Activated naive CD4-positive, alpha-beta T cell treated with anti-CD3 and anti-CD28 coated beads, Interleukin-2, amount 50 U/mL, for 24 hours (primary cell): ENCODE measurements at regions not wholly inside any gene's neighbourhood (a gene's known extent, or its start where the extent isn't known, plus 50 kb on each side); places are given as distances from the start of the nearest gene placed in this dataset.
"Not testable (repeated sequence)": the region's sequence is repeated elsewhere in the genome, so short reads cannot be mapped to it uniquely, and the experiment has no call there.

Experiments used
- H3K27ac Mint-ChIP-seq: one replicate; pipeline ENCODE4 v1.8.0; 2021; ENCODE audit warnings: mild to moderate bottlenecking, mixed read lengths
- H3K27me3 Mint-ChIP-seq: one replicate; pipeline ENCODE4 v1.8.0; 2021; ENCODE audit warnings: mixed read lengths
- H3K36me3 Mint-ChIP-seq: one replicate; pipeline ENCODE4 v1.8.0; 2021; ENCODE audit warnings: mixed read lengths
- H3K4me1 Mint-ChIP-seq: one replicate; pipeline ENCODE4 v1.8.0; 2021; ENCODE audit warnings: mixed read lengths
- H3K4me3 Mint-ChIP-seq: one replicate; pipeline ENCODE4 v1.8.0; 2021; ENCODE audit warnings: mild to moderate bottlenecking, mixed read lengths
- H3K9me3 Mint-ChIP-seq: one replicate; pipeline ENCODE4 v1.8.0; 2021; ENCODE audit warnings: mixed read lengths

GRCh38 chr14:97109234-97109633 lies 312.1 kb downstream of the VRK1 start:
- H3K27ac Mint-ChIP-seq = no peak overlapping the region
- peaks cover 2% of the 10 kb centered on the region for H3K27me3 Mint-ChIP-seq
- H3K4me1 Mint-ChIP-seq = no peaks in the 10 kb centered on the region
- peaks cover 4% of the 10 kb centered on the region for H3K9me3 Mint-ChIP-seq
- no peak overlapping the region for H3K4me3 Mint-ChIP-seq
- H3K36me3 Mint-ChIP-seq = no peaks in the 10 kb centered on the region

DNA sequence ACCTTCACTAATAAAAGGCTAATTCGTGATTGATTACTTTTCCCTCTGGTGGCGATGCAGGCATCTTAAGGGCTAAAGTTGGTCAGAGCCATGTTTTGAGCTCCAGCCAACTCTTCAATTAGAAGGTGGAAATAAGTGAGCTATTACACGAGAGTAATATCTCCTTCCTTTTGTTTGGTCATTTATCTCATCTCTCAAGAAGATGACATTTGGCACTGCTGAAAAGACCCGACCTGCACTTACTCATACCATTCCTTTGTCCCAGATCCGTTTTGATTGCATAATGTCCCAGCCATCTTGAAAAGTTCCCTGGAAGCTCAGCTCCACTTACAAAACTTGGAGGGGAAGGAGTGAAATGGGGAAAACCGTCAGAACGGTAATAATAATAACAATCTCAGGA lies 316.2 kb downstream of the VRK1 start:
- Mint-ChIP-seq H3K27ac (no peak overlapping the region), H3K27me3 (no peaks in the 10 kb centered on the region), H3K36me3 (no peaks in the 10 kb centered on the region), H3K9me3 (peaks cover 4% of the 10 kb centered on the region), H3K4me1 (peaks cover 4% of the 10 kb centered on the region), H3K4me3 (no peak overlapping the region)

GRCh38 chr14:97116546-97116945 lies 319.4 kb downstream of the VRK1 start:
- Mint-ChIP-seq H3K36me3 (no peaks in the 10 kb centered on the region), H3K4me3 (no peak overlapping the region), H3K27ac (no peak overlapping the region), H3K27me3 (no peaks in the 10 kb centered on the region), H3K9me3 (no peaks in the 10 kb centered on the region), H3K4me1 (peaks cover 22% of the 10 kb centered on the region)

- Mint-ChIP-seq H3K36me3 (no peaks in the 10 kb centered on the region), H3K27me3 (no peaks in the 10 kb centered on the region), H3K27ac (no peak overlapping the region), H3K9me3 (no peaks in the 10 kb centered on the region), H3K4me3 (no peak overlapping the region), H3K4me1 (peaks cover 30% of the 10 kb centered on the region)
Measured at GRCh38 chr14:97117693-97118092, 320.5 kb downstream of the VRK1 start.

- peaks cover 30% of the 10 kb centered on the region for H3K4me1 Mint-ChIP-seq
- no peaks in the 10 kb centered on the region for H3K36me3 Mint-ChIP-seq
- H3K9me3 Mint-ChIP-seq = no peaks in the 10 kb centered on the region
- peak overlapping the region; percentile 87 for H3K27ac Mint-ChIP-seq
- peak overlapping the region; percentile 57 for H3K4me3 Mint-ChIP-seq
- H3K27me3 Mint-ChIP-seq = no peaks in the 10 kb centered on the region
Measured at GRCh38 chr14:97120204-97120603, 323.0 kb downstream of the VRK1 start.

DNA sequence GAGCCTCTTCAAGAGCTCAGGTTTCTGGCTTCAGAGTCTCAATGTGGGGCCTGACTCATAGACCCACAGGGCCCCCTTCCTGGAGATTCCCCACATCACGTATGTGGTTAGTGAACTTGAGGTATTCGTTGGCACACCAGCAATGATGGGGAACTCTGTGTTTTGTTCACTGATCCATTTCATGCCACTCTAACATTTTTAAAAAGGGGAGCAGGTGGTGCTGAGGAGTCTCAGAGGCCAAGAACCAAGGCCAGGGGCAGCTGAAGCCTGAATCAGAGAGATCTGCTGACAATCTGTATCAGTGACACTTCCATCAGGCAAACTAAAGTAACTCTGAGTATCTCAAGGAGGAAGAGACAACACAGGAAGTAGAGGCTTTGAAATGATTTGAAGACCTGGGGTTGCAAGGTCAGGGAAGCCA lies 323.4 kb downstream of the VRK1 start:
- no peaks in the 10 kb centered on the region for H3K36me3 Mint-ChIP-seq
- H3K9me3 Mint-ChIP-seq = no peaks in the 10 kb centered on the region
- peak overlapping the region; percentile 87 for H3K27ac Mint-ChIP-seq
- H3K27me3 Mint-ChIP-seq = no peaks in the 10 kb centered on the region
- H3K4me3 Mint-ChIP-seq = peak overlapping the region; percentile 57
- peaks cover 30% of the 10 kb centered on the region for H3K4me1 Mint-ChIP-seq

- Mint-ChIP-seq H3K4me3 (no peak overlapping the region), H3K27ac (no peak overlapping the region), H3K27me3 (no peaks in the 10 kb centered on the region), H3K36me3 (no peaks in the 10 kb centered on the region), H3K9me3 (no peaks in the 10 kb centered on the region), H3K4me1 (no peaks in the 10 kb centered on the region)
Measured at GRCh38 chr14:97129639-97130038, 332.5 kb downstream of the VRK1 start.

GRCh38 chr14:97135847-97136246 lies 338.7 kb downstream of the VRK1 start:
- peak overlapping the region; percentile 12 for H3K27ac Mint-ChIP-seq
- not testable (repeated sequence) for H3K4me3 Mint-ChIP-seq

GRCh38 chr14:97137705-97138104 lies 340.5 kb downstream of the VRK1 start:
- Mint-ChIP-seq H3K36me3 (no peaks in the 10 kb centered on the region), H3K4me1 (peaks cover 4% of the 10 kb centered on the region), H3K9me3 (peaks cover 12% of the 10 kb centered on the region), H3K27me3 (no peaks in the 10 kb centered on the region), H3K27ac (no peak overlapping the region), H3K4me3 (no peak overlapping the region)

More at GRCh38 chr14:97135847-97136246, 338.7 kb downstream of the VRK1 start:
- H3K27me3 Mint-ChIP-seq, H3K36me3 Mint-ChIP-seq, H3K4me1 Mint-ChIP-seq: not testable (repeated sequence)
- H3K9me3 Mint-ChIP-seq = peaks cover 12% of the 10 kb centered on the region

DNA sequence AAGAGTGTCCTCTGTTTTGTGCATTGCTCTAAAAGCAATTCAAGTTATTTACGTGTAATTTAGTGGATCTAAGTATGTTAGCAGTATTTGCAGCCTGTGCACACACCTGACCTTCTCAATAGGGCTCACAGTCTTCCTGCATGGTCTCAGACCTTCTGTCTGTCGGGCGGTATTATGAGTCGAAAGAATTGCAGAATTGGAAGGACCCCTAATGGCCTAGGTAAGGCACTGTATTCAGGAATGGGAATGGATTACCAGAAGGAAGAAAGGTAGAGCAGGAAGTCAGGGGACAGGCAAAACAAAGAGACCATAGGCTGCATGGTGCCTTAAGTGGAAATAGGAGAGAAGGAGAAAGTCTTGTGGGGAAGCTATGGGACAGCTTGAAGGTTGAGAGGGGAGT lies 341.6 kb downstream of the VRK1 start:
- Mint-ChIP-seq H3K36me3 (no peaks in the 10 kb centered on the region), H3K4me3 (no peak overlapping the region), H3K27me3 (no peaks in the 10 kb centered on the region), H3K4me1 (peaks cover 4% of the 10 kb centered on the region), H3K9me3 (peaks cover 12% of the 10 kb centered on the region), H3K27ac (no peak overlapping the region)

DNA sequence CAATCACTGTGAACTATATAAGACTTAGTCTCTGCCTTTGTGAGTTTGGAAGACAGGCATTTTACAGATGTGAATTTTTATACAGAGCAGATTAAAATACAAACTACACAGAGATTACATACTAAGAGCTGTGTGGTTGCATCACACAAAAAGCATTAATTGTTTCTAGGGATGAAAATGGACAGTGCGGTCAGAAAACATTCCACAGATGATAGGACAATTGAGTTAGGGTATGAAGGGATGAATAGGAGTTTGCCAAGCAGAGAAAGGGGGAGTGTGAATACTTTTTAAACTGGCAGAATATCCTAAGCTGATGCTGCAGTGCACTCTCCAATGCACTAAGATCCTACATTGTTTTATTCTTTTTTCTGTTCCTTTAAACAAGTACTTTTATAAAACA lies 345.8 kb downstream of the VRK1 start:
- Mint-ChIP-seq H3K9me3 (no peaks in the 10 kb centered on the region), H3K36me3 (no peaks in the 10 kb centered on the region), H3K27ac (no peak overlapping the region), H3K27me3 (no peaks in the 10 kb centered on the region), H3K4me3 (no peak overlapping the region), H3K4me1 (no peaks in the 10 kb centered on the region)

DNA sequence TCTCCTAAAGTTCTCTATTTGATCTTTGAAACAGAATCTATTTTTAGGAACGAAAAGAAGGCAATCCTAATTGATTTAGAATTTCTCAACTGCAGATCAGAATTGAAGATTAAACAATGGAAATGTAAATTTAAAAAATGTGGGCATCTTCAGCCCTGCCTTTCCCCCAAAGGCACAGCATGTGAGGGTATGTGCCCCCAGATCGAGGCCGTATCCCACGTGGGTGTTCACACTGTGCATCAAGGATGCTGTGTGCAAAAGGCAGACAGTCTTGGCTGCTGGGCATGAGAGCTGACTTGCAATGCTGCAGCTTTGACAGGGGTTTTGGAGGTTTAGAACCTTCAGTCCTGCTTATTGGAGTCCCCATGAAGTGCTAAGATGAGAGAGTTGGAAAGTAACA lies 346.3 kb downstream of the VRK1 start:
- no peaks in the 10 kb centered on the region for H3K36me3 Mint-ChIP-seq
- no peaks in the 10 kb centered on the region for H3K4me1 Mint-ChIP-seq
- no peaks in the 10 kb centered on the region for H3K27me3 Mint-ChIP-seq
- no peak overlapping the region for H3K27ac Mint-ChIP-seq
- no peak overlapping the region for H3K4me3 Mint-ChIP-seq
- H3K9me3 Mint-ChIP-seq = no peaks in the 10 kb centered on the region

DNA sequence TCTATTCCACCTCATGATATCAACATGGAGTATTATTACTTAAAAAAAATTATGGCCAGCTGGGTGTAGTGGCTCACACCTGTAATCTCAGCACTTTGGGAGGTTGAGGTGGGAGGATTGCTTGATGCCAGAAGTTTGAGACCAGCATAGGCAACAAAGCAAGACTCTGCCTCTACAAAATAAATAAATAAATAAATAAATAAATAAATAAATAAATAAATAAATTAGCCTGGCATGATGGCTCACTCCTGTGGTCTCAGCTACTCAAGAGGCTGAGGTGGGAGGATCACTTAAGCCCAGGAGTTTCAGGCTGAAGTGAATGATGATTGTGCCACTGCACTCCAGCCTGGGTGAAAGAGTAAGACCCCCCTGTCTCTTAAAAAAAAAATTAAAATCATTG lies 350.8 kb downstream of the VRK1 start:
- H3K27ac Mint-ChIP-seq, H3K27me3 Mint-ChIP-seq, H3K4me3 Mint-ChIP-seq, H3K9me3 Mint-ChIP-seq, H3K4me1 Mint-ChIP-seq, H3K36me3 Mint-ChIP-seq: not testable (repeated sequence)

DNA sequence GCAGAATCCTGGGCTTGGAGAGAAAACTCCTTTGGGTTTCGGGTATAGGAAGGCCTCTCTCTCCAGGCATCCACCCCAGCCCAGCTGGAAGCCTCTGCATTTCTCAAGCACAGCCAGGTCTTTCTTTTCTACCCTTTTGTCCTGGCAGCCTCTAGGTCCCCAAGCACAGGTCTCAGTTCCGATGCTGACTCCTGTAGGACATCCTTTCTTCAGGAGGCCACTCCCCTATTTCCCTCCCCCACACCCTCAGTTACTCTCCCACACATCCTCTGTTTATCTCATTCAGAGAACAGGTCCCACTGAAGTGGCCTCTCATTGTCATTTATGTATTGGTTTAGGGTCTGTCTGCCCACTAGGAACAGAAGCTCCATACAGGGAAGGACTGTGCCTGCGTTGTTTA lies 352.6 kb downstream of the VRK1 start:
- Mint-ChIP-seq H3K9me3 (no peaks in the 10 kb centered on the region), H3K4me1 (no peaks in the 10 kb centered on the region), H3K27ac (no peak overlapping the region), H3K27me3 (peaks cover 2% of the 10 kb centered on the region), H3K36me3 (no peaks in the 10 kb centered on the region), H3K4me3 (no peak overlapping the region)

GRCh38 chr14:97153527-97153926 lies 356.3 kb downstream of the VRK1 start:
- no peak overlapping the region for H3K27ac Mint-ChIP-seq
- H3K27me3 Mint-ChIP-seq = peaks cover 2% of the 10 kb centered on the region
- no peak overlapping the region for H3K4me3 Mint-ChIP-seq
- H3K4me1 Mint-ChIP-seq = no peaks in the 10 kb centered on the region
- H3K9me3 Mint-ChIP-seq = no peaks in the 10 kb centered on the region
- peaks cover 1% of the 10 kb centered on the region for H3K36me3 Mint-ChIP-seq

- Mint-ChIP-seq H3K4me1 (no peaks in the 10 kb centered on the region), H3K4me3 (no peak overlapping the region), H3K27ac (no peak overlapping the region), H3K9me3 (peaks cover 7% of the 10 kb centered on the region), H3K27me3 (peaks cover 2% of the 10 kb centered on the region), H3K36me3 (peaks cover 4% of the 10 kb centered on the region)
Measured at GRCh38 chr14:97155320-97155719, 358.1 kb downstream of the VRK1 start.

- H3K4me1 Mint-ChIP-seq = no peaks in the 10 kb centered on the region
- H3K4me3 Mint-ChIP-seq = no peak overlapping the region
- H3K27me3 Mint-ChIP-seq = peaks cover 2% of the 10 kb centered on the region
- no peak overlapping the region for H3K27ac Mint-ChIP-seq
- H3K9me3 Mint-ChIP-seq = peaks cover 7% of the 10 kb centered on the region
- peaks cover 4% of the 10 kb centered on the region for H3K36me3 Mint-ChIP-seq
Measured at GRCh38 chr14:97155814-97156213, 358.6 kb downstream of the VRK1 start.
